Caco-2 (cell line): ENCODE measurements at regions not wholly inside any gene's neighbourhood (a gene's known extent, or its start where the extent isn't known, plus 50 kb on each side); places are given as distances from the start of the nearest gene placed in this dataset.

Experiments
- BruUV-seq: library from RNA; stranded (reverse); fragments of 400-500 nt; replicated peaks from 2 replicates; lab custom pipeline; 2021; lab: Mats Ljungman, UMichigan
- CTCF ChIA-PET: fragments of 300-600 bp; sonication (Branson Sonifier 250); formaldehyde crosslinking; loops from one replicate; lab custom pipeline; 2022; ENCODE audit warnings: antibody characterized with exemption; lab: Charles Lee
- POLR2A ChIA-PET: fragments of 300-600 bp; sonication (Branson Sonifier 250); formaldehyde crosslinking; loops from one replicate; lab custom pipeline; 2022; ENCODE audit warnings: antibody characterized with exemption; lab: Charles Lee
- DNase-seq, 2 experiments: peaks; one replicate each; pipeline versions ENCODE4 v3.0.0 to v3.0.0-alpha.2; 2020 to 2022
- H3K27me3 ChIP-seq: replicated peaks from 2 replicates; pipeline ENCODE4 v1.6.0; 2011; ENCODE audit warnings: low read length; ENCODE audit not compliant: control insufficient read depth, insufficient read depth
- H3K36me3 ChIP-seq: 2 replicates; pipeline ENCODE4 v1.5.1; 2011; ENCODE audit warnings: low read length; ENCODE audit not compliant: control insufficient read depth, insufficient read depth
- H3K4me1 ChIP-seq: fragments of 250-450 bp; sonication (Bioruptor Pico); 2 replicates; pipeline ENCODE4 v1.5.1; 2020; ENCODE audit warnings: mild to moderate bottlenecking
- H3K4me3 ChIP-seq: 2 replicates; pipeline ENCODE4 v1.5.1; 2011; ENCODE audit warnings: low read depth, mild to moderate bottlenecking, control low read depth, low read length
- H3K9me3 ChIP-seq: fragments of 250-450 bp; sonication (Bioruptor Pico); 2 replicates; pipeline ENCODE4 v1.5.1; 2020; ENCODE audit warnings: mild to moderate bottlenecking, moderate library complexity
- H3K27ac Mint-ChIP-seq: one replicate; pipeline ENCODE4 v1.8.0; 2022; ENCODE audit warnings: mixed read lengths; ENCODE audit not compliant: unreplicated experiment
- H3K27me3 Mint-ChIP-seq: one replicate; pipeline ENCODE4 v1.8.0; 2022; ENCODE audit warnings: mixed read lengths; ENCODE audit not compliant: insufficient read depth, unreplicated experiment
- H3K36me3 Mint-ChIP-seq: one replicate; pipeline ENCODE4 v1.8.0; 2022; ENCODE audit warnings: mild to moderate bottlenecking, mixed read lengths; ENCODE audit not compliant: insufficient read depth, unreplicated experiment
- H3K4me1 Mint-ChIP-seq: one replicate; pipeline ENCODE4 v1.8.0; 2022; ENCODE audit warnings: low read depth, mixed read lengths; ENCODE audit not compliant: unreplicated experiment
- H3K4me3 Mint-ChIP-seq: one replicate; pipeline ENCODE4 v1.8.0; 2022; ENCODE audit warnings: mild to moderate bottlenecking, moderate library complexity, mixed read lengths; ENCODE audit not compliant: unreplicated experiment
- H3K9me3 Mint-ChIP-seq: one replicate; pipeline ENCODE4 v1.8.0; 2022; ENCODE audit warnings: mixed read lengths; ENCODE audit not compliant: unreplicated experiment
- CTCF ChIP-seq, 2 experiments: fragments of 200-600 bp in 1 of 2; IDR thresholded peaks; 1 replicate in 1 of 2; 2 replicates in 1 of 2; pipeline versions ENCODE4 v1.5.1 to v1.8.0; 2011 to 2022; ENCODE audit warnings: antibody characterized with exemption in 1 of 2, control low read depth in 1 of 2, inconsistent platforms in 1 of 2, low read depth in 1 of 2, low read length in 1 of 2, mild to moderate bottlenecking in 1 of 2, moderate library complexity in 1 of 2; ENCODE audit not compliant: insufficient read depth in 1 of 2, severe bottlenecking in 1 of 2, unreplicated experiment in 1 of 2
- intact Hi-C: fragments of 100-400 bp; cut with micrococcal nuclease; formaldehyde crosslinking; loops from one replicate; pipeline ENCODE4 v1.10.0; 2022; ENCODE audit not compliant: unreplicated experiment

- CTCF ChIA-PET = no interaction called here
- Histone ChIP-seq H3K4me1 (no peaks in the 10 kb centered on the region), H3K36me3 (no peaks in the 10 kb centered on the region), H3K27me3 (no peaks in the 10 kb centered on the region), H3K9me3 (no peaks in the 10 kb centered on the region), H3K4me3 (no peak overlapping the region)
- Mint-ChIP-seq H3K4me1 (no peaks in the 10 kb centered on the region), H3K4me3 (no peak overlapping the region), H3K36me3 (no peaks in the 10 kb centered on the region), H3K27ac (no peak overlapping the region), H3K9me3 (no peaks in the 10 kb centered on the region), H3K27me3 (no peaks in the 10 kb centered on the region)
- no peak for TF ChIP-seq CTCF (IDR thresholded peaks at IDR 0.05; ENCODE audit: insufficient read depth in 1 of 2, low read depth in 1 of 2, low read length in 1 of 2, severe bottlenecking in 1 of 2, unreplicated experiment in 1 of 2)
- POLR2A ChIA-PET = no interaction called here
- intact Hi-C loops = no loop called here
- BruUV-seq = no TSS peak
- no peak for DNase-seq
Measured at GRCh38 chr2:114118088-114118487, 228.2 kb downstream of the ACTR3 start.

- no peak for TF ChIP-seq CTCF (IDR thresholded peaks at IDR 0.05; ENCODE audit: insufficient read depth in 1 of 2, low read depth in 1 of 2, low read length in 1 of 2, severe bottlenecking in 1 of 2, unreplicated experiment in 1 of 2)
- intact Hi-C loops = no loop called here
- Mint-ChIP-seq H3K27me3 (no peaks in the 10 kb centered on the region), H3K4me1 (no peaks in the 10 kb centered on the region), H3K9me3 (no peaks in the 10 kb centered on the region), H3K27ac (no peak overlapping the region), H3K4me3 (no peak overlapping the region), H3K36me3 (no peaks in the 10 kb centered on the region)
- Histone ChIP-seq H3K4me1 (no peaks in the 10 kb centered on the region), H3K27me3 (no peaks in the 10 kb centered on the region; the same call in 1 of the 2 replicates), H3K9me3 (no peaks in the 10 kb centered on the region), H3K36me3 (no peaks in the 10 kb centered on the region), H3K4me3 (no peak overlapping the region)
- BruUV-seq = no TSS peak
- ChIA-PET CTCF (no interaction called here), POLR2A (no interaction called here)
- no peak for DNase-seq
Measured at GRCh38 chr2:114119862-114120261, 230.0 kb downstream of the ACTR3 start.

- H3K36me3 ChIP-seq = no peaks in the 10 kb centered on the region
- H3K4me1 ChIP-seq = no peaks in the 10 kb centered on the region
- POLR2A ChIA-PET = no interaction called here
- no peak for TF ChIP-seq CTCF (IDR thresholded peaks at IDR 0.05; ENCODE audit: insufficient read depth in 1 of 2, low read depth in 1 of 2, low read length in 1 of 2, severe bottlenecking in 1 of 2, unreplicated experiment in 1 of 2)
- intact Hi-C loops = no loop called here
- no peak overlapping the region for H3K4me3 Mint-ChIP-seq
- no peaks in the 10 kb centered on the region for H3K9me3 Mint-ChIP-seq
- H3K4me3 ChIP-seq = no peak overlapping the region
- H3K27me3 ChIP-seq = no peaks in the 10 kb centered on the region; the same call in 1 of the 2 replicates
- BruUV-seq = no TSS peak
- no peak for DNase-seq
- H3K27ac Mint-ChIP-seq = no peak overlapping the region
- no peaks in the 10 kb centered on the region for H3K36me3 Mint-ChIP-seq
- no peaks in the 10 kb centered on the region for H3K27me3 Mint-ChIP-seq
- H3K9me3 ChIP-seq = no peaks in the 10 kb centered on the region
- no peaks in the 10 kb centered on the region for H3K4me1 Mint-ChIP-seq
- CTCF ChIA-PET = no interaction called here
Measured at GRCh38 chr2:114122930-114123329, 233.0 kb downstream of the ACTR3 start.
